Dermis microvascular lymphatic vessel endothelial cell (primary cell): ENCODE measurements at regions not wholly inside any gene's neighbourhood (a gene's known extent, or its start where the extent isn't known, plus 50 kb on each side); places are given as distances from the start of the nearest gene placed in this dataset.

Experiments
- DNase-seq, 2 donors: peaks; one replicate each; pipeline versions ENCODE4 v3.0.0 to v3.0.0-alpha.2; 2010; ENCODE audit warnings: low read depth in 2 of 2

DNA sequence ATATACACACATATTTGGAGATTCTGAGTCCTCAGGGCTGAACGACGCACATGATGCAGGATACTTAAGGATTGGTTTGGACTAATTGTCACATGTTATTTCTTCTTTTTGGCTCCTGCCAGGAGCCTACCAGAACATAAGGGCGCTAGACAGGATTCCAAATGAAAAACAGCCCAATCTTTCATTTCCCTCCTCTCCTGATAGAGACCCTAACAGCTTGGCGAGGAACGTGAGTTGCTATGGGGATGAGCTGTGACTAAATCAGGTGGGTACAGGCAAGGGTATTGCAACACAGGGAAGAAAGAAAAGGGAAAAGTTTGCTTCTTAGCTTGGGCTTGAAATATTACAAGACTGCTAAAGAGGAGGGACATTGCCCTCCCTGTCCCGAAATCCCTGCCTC lies 109.9 kb downstream of the AIPL1 start:
- no peak for DNase-seq

DNA sequence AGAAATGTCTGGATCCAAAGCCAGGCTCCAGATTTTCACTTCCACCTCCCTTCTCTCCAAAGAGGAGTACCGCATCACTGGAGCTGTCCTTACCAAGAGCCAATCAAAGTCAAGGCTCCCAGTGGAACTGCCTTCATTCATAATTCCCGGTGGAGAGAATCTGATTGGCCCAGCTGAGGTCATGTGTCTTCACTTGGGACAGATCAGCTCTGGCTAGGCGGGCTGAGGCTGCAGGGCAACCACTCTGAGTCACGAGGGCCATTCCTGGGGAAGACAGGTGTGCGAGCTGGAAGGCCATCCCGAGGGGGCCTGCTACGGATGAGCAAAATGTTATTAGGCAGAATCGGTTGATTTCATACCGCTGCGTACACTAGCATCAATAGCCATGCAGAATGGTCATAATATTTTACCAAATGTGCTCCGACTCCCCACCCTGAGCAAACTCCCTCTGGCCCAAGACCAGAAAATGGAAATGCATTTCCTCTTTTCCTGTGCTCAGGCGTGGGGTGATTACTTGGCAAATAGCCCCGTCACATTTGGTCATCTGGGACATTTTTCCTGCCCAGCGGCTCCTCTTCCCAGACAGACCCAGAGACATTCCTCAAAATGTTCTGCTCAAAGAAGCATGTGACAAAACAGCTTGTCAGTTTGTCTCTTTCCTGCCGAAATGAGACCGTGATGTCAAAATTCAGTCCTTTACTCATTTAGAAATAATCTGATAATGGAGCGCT lies 111.1 kb downstream of the AIPL1 start:
- DNase-seq, result peak in 1 of 2 donors; percentile 17

DNA sequence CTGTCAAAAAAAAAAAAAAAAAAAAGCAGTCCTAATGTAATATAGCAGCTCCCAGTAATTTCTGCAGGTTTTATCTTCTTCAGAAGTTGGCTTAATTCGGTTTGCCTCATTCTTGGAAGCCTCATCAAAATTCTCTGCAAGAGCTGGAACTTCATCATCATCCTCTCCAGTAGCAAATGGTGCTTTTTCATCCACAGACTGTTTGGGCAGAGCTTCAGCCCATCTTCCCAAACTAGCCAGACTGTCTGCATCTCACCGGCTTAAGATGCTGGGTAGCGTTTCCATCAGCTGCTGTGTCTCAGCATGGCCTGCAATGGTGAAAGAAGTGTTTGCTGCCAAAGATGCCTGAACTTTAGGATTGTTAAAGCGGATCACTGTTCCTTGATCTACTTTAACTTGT lies 112.6 kb downstream of the AIPL1 start:
- no peak for DNase-seq

- DNase-seq, result no peak
Measured at GRCh38 chr17:6314311-6314710, 120.6 kb downstream of the AIPL1 start.

DNA sequence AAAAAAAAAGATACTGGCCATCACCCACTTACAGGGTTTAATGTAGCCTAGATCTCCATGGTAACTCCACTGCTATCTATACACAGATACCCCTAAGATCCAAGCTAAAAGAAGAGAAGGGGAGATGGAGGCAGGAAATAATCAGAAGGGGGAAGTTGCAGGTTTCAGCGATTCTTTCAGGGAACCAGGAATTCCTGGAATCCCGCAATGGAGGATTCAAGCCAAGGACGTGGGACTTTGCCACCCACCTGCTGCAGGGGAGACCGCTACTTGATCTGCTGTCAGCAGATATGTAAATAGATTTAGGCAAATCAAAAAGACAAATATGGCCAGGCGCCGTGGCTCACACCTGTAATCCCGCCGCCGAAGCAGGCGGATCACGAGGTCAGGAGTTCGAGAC lies 121.1 kb downstream of the AIPL1 start:
- DNase-seq, result no peak

GRCh38 chr17:6306820-6307219 lies 128.1 kb downstream of the AIPL1 start:
- DNase-seq, result no peak

DNA sequence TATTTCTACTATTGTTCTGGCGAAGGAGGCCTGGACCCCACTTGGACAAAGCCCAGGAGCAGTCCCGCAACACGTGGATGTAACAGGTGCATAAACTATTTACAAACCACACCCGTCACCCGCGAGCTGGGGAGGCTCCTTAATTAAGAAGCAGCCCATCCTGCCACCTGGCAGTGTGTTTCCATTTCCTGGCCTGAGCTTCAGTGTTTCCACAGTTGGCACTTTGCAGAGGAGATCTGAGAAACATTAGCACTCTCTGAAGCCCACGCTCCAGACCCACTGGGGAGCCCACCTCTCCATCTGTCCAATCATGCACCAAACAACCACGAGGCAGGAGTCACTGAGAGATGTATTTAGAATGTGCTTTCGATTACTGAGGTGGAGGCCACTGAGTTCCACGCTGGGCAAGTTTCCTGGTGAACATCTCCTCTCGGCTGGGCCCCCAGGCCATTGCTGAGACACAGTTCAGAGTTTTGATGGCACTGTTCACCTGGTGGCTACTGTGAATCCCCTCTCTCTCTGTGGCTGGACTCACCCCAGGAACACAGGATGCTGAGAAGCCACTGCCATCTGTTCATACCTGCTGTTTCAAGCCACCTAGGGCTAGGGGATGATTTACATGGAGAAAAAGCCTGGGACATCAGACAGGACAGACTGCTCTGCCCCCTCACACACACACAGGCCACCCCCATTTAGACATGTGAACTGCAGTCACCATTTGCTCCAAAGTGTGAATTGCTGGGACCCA lies 129.1 kb downstream of the AIPL1 start:
- no peak for DNase-seq

DNA sequence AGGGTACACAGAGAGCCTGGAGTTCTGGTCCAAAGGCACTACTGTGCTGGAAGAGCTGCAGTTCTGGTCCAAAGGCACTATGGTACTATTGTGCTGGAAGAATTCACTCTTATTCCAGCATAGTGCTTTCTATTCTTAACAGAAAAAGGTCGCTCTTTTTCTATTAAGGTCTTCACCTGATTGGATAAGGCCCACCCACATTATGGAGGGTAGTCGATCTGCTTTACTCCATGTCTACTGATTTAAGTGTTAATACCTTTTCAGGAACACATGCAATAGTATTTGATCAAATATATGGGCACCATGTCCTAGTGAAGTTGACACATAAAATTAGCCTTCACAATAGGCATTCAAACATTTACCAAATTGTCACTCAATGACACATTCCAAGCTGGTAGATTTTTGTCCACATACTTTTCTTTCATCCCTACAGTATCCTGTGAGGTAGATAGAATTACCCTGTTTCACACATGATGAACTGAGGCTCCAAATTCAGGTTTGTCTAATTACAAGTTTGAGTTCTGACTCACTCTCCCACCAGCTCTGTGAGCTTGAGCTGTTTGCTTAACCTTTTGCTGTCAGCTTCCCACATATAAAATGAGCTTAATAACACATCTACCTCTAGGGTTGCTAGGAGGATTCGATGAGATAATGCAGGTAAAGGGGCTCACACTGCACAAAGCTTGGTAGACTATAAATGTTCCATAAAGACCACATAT lies 129.9 kb downstream of the AIPL1 start:
- DNase-seq, result no peak

- DNase-seq, result peak in 1 of 2 donors; percentile 34
Measured at GRCh38 chr17:6303664-6304063, 131.3 kb downstream of the AIPL1 start.

GRCh38 chr17:6299275-6299674 lies 135.6 kb downstream of the AIPL1 start:
- DNase-seq, result no peak

DNA sequence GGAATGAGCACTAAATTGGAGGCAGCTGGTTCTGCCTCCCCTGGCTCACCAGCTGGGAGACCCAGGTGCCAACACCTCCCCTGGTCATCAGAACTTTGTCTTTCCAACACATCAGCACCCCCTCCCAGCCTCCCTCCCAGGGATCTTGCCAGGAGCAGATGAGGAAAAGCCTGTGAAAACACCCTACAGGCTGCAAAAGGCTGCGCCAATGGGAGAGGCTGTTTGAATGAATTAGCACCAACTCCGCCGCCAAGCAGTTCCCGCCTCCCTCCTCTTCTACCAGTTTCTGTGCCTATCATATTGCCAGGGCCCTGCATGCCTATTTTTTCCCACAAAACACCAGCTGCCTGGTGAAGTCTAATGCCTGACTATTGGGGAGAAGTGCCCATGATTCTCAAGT lies 137.0 kb downstream of the AIPL1 start:
- DNase-seq, result no peak

DNA sequence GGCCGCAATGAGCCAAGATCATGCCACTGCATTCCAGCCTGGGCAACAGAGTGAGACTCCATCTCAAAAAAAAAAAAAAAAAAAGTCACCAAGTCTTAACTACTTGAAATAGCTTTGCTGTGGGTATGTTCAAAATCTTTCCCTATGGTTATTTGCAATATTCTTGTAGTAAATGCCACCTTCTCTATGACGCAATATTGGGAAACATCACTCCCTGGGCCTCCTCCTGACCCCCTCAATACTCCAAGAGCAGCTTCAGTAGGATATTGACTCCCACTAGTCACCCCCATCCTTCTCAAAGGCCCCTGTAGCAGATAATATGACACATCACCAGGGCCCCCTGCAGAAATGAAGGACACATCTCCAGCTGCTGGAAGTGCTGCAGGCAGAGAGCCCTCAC lies 137.8 kb downstream of the AIPL1 start:
- no peak for DNase-seq

- DNase-seq, result no peak
Measured at GRCh38 chr17:6290488-6291196, 144.3 kb downstream of the AIPL1 start.

DNA sequence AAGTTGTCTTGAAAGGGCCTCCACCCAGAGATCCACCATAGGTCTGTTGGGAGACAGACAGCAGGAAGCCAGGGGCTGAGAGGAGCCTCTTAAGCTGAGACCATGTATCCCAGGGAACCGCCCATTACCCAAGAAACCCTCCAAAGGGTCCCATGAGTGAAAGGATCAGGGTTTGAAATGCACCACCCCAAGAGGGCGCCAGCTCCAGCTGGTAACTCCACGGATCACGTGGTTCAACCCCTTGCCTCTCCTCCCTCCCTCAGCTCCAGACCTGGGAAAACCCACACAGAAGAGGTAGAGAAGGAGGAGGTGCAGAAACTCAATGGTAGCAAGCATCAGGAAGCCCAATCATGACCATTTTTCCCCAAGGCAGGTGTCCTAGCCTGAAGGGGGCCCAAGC lies 148.7 kb downstream of the AIPL1 start:
- no peak for DNase-seq

GRCh38 chr17:6285486-6285885 lies 149.4 kb downstream of the AIPL1 start:
- no peak for DNase-seq

GRCh38 chr17:6279659-6280058 lies 155.3 kb downstream of the AIPL1 start:
- peak in 1 of 2 donors; percentile 4 for DNase-seq

- no peak for DNase-seq
Measured at GRCh38 chr17:6278376-6278775, 156.5 kb downstream of the AIPL1 start.

GRCh38 chr17:6276711-6277110 lies 158.2 kb downstream of the AIPL1 start:
- DNase-seq, result no peak

- no peak for DNase-seq
Measured at GRCh38 chr17:6274310-6274709, 160.6 kb downstream of the AIPL1 start.

GRCh38 chr17:6269478-6269877 lies 165.4 kb downstream of the AIPL1 start:
- peak; percentile 7 to 52 for DNase-seq

DNA sequence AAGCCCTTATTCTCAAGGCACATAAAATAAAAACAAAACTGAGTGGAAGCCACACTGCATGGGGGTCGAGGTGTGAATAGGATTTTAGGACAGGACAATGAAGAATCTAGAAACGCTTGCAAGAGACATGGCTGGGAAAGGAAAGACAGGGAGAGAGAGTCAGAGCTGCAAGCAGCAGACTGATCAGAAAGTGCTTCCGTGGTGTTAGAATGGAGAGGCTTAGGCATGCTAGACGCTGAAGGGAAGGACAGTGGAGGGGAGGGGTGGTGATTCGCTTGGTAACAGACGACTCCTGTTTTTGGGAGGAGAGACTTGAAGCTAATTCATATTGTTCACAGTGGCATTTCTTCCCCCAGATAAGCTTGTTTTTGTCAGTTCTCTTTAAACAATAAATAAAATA lies 173.5 kb downstream of the AIPL1 start:
- DNase-seq, result no peak

DNA sequence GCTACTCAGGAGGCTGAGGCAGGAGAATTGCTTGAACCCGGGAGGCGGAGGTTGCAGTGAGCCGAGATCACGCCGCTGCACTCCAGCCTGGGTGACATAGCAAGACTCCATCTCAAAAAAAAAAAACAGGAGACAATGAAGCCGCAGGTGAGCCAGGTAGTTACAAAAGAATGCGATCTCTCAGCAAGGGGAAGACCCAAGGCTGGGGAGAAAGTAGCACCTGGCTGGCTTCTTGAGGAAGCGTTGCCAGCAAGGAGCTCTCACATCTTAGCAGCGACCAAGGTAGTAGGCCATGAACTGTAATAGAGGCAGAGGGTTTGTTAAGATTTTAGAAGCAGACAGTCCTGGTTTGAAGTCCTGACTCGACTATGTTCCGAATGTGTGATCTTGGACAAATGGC lies 175.0 kb downstream of the AIPL1 start:
- no peak for DNase-seq
